ENCODE measurements at regions not wholly inside any gene's neighbourhood (a gene's known extent, or its start where the extent isn't known, plus 50 kb on each side); places are given as distances from the start of the nearest gene placed in this dataset.
"Not testable (repeated sequence)": the region's sequence is repeated elsewhere in the genome, so short reads cannot be mapped to it uniquely, and the experiment has no call there.

GRCh38 chr2:14827226-14828023, 194.9 kb downstream of the LRATD1 start:
- no peak for DNase-seq (ENCODE audit: low read depth in 3 of 3)

GRCh38 chr2:14828223-14828622, 195.7 kb downstream of the LRATD1 start:
- no peak for DNase-seq (ENCODE audit: low read depth in 3 of 3)

GRCh38 chr2:14828968-14829367, 196.5 kb downstream of the LRATD1 start:
- no peak for DNase-seq (ENCODE audit: low read depth in 3 of 3)

- no peak for DNase-seq (ENCODE audit: low read depth in 3 of 3)
Measured at GRCh38 chr2:14831458-14831857, 198.9 kb downstream of the LRATD1 start.

- no peak for DNase-seq (ENCODE audit: low read depth in 3 of 3)
Measured at GRCh38 chr2:14843507-14844204, 211.1 kb downstream of the LRATD1 start.

- no peak for DNase-seq (ENCODE audit: low read depth in 3 of 3)
Measured at GRCh38 chr2:14855751-14856150, 223.2 kb downstream of the LRATD1 start.

GRCh38 chr2:14861181-14861580, 228.7 kb downstream of the LRATD1 start:
- no peak for DNase-seq (ENCODE audit: low read depth in 3 of 3)

GRCh38 chr2:14866736-14867352, 234.3 kb downstream of the LRATD1 start:
- DNase-seq (ENCODE audit: low read depth in 3 of 3) = no peak

- no peak for DNase-seq (ENCODE audit: low read depth in 3 of 3)
Measured at GRCh38 chr2:14867853-14868252, 235.3 kb downstream of the LRATD1 start.

- no peak for DNase-seq (ENCODE audit: low read depth in 3 of 3)
Measured at GRCh38 chr2:14872779-14873325, 240.3 kb downstream of the LRATD1 start.

GRCh38 chr2:14881651-14882327, 249.3 kb downstream of the LRATD1 start:
- no peak for DNase-seq (ENCODE audit: low read depth in 3 of 3)

- DNase-seq (ENCODE audit: low read depth in 3 of 3) = no peak
Measured at GRCh38 chr2:14884651-14885050, 252.1 kb downstream of the LRATD1 start.

- no peak for DNase-seq (ENCODE audit: low read depth in 3 of 3)
Measured at GRCh38 chr2:14891546-14891945, 259.0 kb downstream of the LRATD1 start.

GRCh38 chr2:14896330-14897030, 264.0 kb downstream of the LRATD1 start:
- DNase-seq (ENCODE audit: low read depth in 3 of 3) = no peak

GRCh38 chr2:14899621-14900414, 267.3 kb downstream of the LRATD1 start:
- no peak for DNase-seq (ENCODE audit: low read depth in 3 of 3)

GRCh38 chr2:14901737-14902136, 269.2 kb downstream of the LRATD1 start:
- DNase-seq (ENCODE audit: low read depth in 3 of 3) = no peak

- DNase-seq (ENCODE audit: low read depth in 3 of 3) = no peak
Measured at GRCh38 chr2:14902953-14903352, 270.4 kb downstream of the LRATD1 start.

GRCh38 chr2:14903709-14904374, 271.3 kb downstream of the LRATD1 start:
- peak in 2 of 3 experiments; percentile 0 to 4 for DNase-seq (ENCODE audit: low read depth in 3 of 3)

GRCh38 chr2:14904378-14904777, 271.9 kb downstream of the LRATD1 start:
- not testable (repeated sequence) for DNase-seq (ENCODE audit: low read depth in 3 of 3)

- no peak for DNase-seq (ENCODE audit: low read depth in 3 of 3)
Measured at GRCh38 chr2:14905571-14905970, 273.1 kb downstream of the LRATD1 start.
